Neural progenitor cell (in vitro differentiated cells): ENCODE measurements at regions not wholly inside any gene's neighbourhood (a gene's known extent, or its start where the extent isn't known, plus 50 kb on each side); places are given as distances from the start of the nearest gene placed in this dataset.

Source experiments
- DNase-seq: peaks from one replicate; pipeline ENCODE4 v3.0.0-alpha.2; 2016; ENCODE audit warnings: low spot score
- H2AFZ ChIP-seq: fragments of 200-600 bp; sonication (generic); replicated peaks from 2 replicates; pipeline ENCODE4 v1.6.1; 2016; ENCODE audit warnings: antibody characterized with exemption
- H3F3A ChIP-seq: fragments of 200-600 bp; sonication (generic); 2 replicates; pipeline ENCODE4 v1.6.1; 2016; ENCODE audit warnings: antibody characterized with exemption, low read depth
- H3K27ac ChIP-seq: fragments of 200-600 bp; sonication (generic); 2 replicates; pipeline ENCODE4 v1.5.1; 2016; ENCODE audit warnings: mild to moderate bottlenecking
- H3K27me3 ChIP-seq: fragments of 200-600 bp; sonication (generic); 2 replicates; pipeline ENCODE4 v1.6.1; 2016; ENCODE audit warnings: mild to moderate bottlenecking, moderate library complexity
- H3K36me3 ChIP-seq: fragments of 200-600 bp; sonication (generic); 2 replicates; pipeline ENCODE4 v1.5.1; 2016
- H3K4me1 ChIP-seq: fragments of 200-600 bp; sonication (generic); 2 replicates; pipeline ENCODE4 v1.6.1; 2016; ENCODE audit warnings: mixed run types
- H3K4me2 ChIP-seq: fragments of 200-600 bp; sonication (generic); 2 replicates; pipeline ENCODE4 v1.6.1; 2016
- H3K4me3 ChIP-seq: fragments of 200-600 bp; sonication (generic); 2 replicates; pipeline ENCODE4 v1.5.1; 2016
- H3K79me2 ChIP-seq: fragments of 200-600 bp; sonication (generic); 2 replicates; pipeline ENCODE4 v1.6.1; 2016; ENCODE audit warnings: low read depth
- H3K9ac ChIP-seq: fragments of 200-600 bp; sonication (generic); 2 replicates; pipeline ENCODE4 v1.6.1; 2016
- H3K9me3 ChIP-seq: fragments of 200-600 bp; sonication (generic); 2 replicates; pipeline ENCODE4 v1.5.1; 2016; ENCODE audit warnings: low read depth
- H4K20me1 ChIP-seq: fragments of 200-600 bp; sonication (generic); 2 replicates; pipeline ENCODE4 v1.6.1; 2016; ENCODE audit warnings: low read depth
- H3K27ac Mint-ChIP-seq: 3 replicates; pipeline ENCODE4 v1.8.0; 2021; ENCODE audit warnings: mixed read lengths
- H3K27me3 Mint-ChIP-seq: 2 replicates; pipeline ENCODE4 v1.8.0; 2022; ENCODE audit warnings: low read depth, mild to moderate bottlenecking, inconsistent platforms, moderate library complexity, mixed read lengths; ENCODE audit not compliant: insufficient read depth
- H3K36me3 Mint-ChIP-seq: 3 replicates; pipeline ENCODE4 v1.8.0; 2021; ENCODE audit warnings: mixed read lengths
- H3K4me1 Mint-ChIP-seq: 3 replicates; pipeline ENCODE4 v1.8.0; 2021; ENCODE audit warnings: mixed read lengths
- H3K4me3 Mint-ChIP-seq: 3 replicates; pipeline ENCODE4 v1.8.0; 2021; ENCODE audit warnings: mild to moderate bottlenecking, moderate library complexity, mixed read lengths
- H3K9me3 Mint-ChIP-seq: 3 replicates; pipeline ENCODE4 v1.8.0; 2020; ENCODE audit warnings: mixed read lengths
- EZH2 ChIP-seq: fragments of 200-600 bp; sonication (generic); IDR thresholded peaks from 2 replicates; pipeline ENCODE4 v1.6.1; 2017; ENCODE audit warnings: antibody characterized with exemption, mild to moderate bottlenecking, moderate library complexity
- EZH2phosphoT487 ChIP-seq: fragments of 200-600 bp; sonication (generic); IDR thresholded peaks from 2 replicates; pipeline ENCODE4 v1.6.1; 2017; ENCODE audit warnings: antibody characterized with exemption
- TF ChIP-seq, protein P1 (sequence below): fragments of 200-600 bp; sonication (generic); IDR thresholded peaks from 2 replicates; pipeline ENCODE4 v1.5.1; 2017; ENCODE audit warnings: antibody characterized with exemption, mild to moderate bottlenecking

DNA sequence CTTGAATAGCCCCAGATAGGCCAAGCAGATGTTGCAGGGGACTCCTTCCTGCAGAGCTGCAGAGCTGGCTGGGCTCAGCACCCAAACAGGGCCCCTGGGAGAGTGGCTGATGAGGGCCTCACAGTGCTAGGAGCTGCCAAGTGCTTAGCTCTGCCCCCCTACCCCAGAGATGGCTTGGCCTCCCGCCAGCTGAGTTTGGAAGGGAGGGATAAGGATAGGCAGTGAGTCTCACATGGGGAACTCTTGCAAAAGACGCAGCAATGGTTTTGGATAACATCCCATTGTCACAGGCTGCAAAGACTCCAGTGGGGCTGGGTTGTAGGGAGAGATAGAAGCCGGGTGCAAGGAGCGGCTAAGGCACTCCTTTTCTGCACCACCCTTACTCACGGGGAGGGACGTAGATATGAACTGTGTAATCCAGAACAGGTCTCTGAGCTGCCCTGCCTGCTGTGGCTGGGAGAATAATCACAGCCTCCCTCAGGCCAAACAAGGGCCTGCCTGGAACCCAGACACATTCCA lies 52.9 kb upstream of the MAF start:
- Histone ChIP-seq H4K20me1 (no peaks in the 10 kb centered on the region), H3K9me3 (no peaks in the 10 kb centered on the region), H3K9ac (no peak overlapping the region), H3K4me2 (no peak overlapping the region), H3K4me3 (no peak overlapping the region), H3K4me1 (peaks cover 15% of the 10 kb centered on the region), H3K27me3 (no peaks in the 10 kb centered on the region), H2AFZ (no peak overlapping the region), H3K27ac (no peak overlapping the region), H3K36me3 (no peaks in the 10 kb centered on the region), H3F3A (peaks cover 8% of the 10 kb centered on the region), H3K79me2 (no peaks in the 10 kb centered on the region)
- H3K36me3 Mint-ChIP-seq = no peaks in the 10 kb centered on the region
- no peak for DNase-seq
- H3K9me3 Mint-ChIP-seq = no peaks in the 10 kb centered on the region
- no peak overlapping the region for H3K27ac Mint-ChIP-seq
- H3K27me3 Mint-ChIP-seq = peaks cover 2% of the 10 kb centered on the region
- TF ChIP-seq EZH2 = no peak
- TF ChIP-seq, protein P1, sequence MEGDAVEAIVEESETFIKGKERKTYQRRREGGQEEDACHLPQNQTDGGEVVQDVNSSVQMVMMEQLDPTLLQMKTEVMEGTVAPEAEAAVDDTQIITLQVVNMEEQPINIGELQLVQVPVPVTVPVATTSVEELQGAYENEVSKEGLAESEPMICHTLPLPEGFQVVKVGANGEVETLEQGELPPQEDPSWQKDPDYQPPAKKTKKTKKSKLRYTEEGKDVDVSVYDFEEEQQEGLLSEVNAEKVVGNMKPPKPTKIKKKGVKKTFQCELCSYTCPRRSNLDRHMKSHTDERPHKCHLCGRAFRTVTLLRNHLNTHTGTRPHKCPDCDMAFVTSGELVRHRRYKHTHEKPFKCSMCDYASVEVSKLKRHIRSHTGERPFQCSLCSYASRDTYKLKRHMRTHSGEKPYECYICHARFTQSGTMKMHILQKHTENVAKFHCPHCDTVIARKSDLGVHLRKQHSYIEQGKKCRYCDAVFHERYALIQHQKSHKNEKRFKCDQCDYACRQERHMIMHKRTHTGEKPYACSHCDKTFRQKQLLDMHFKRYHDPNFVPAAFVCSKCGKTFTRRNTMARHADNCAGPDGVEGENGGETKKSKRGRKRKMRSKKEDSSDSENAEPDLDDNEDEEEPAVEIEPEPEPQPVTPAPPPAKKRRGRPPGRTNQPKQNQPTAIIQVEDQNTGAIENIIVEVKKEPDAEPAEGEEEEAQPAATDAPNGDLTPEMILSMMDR = no peak
- TF ChIP-seq EZH2phosphoT487 = no peak
- peaks cover 12% of the 10 kb centered on the region for H3K4me1 Mint-ChIP-seq
- H3K4me3 Mint-ChIP-seq = no peak overlapping the region

DNA sequence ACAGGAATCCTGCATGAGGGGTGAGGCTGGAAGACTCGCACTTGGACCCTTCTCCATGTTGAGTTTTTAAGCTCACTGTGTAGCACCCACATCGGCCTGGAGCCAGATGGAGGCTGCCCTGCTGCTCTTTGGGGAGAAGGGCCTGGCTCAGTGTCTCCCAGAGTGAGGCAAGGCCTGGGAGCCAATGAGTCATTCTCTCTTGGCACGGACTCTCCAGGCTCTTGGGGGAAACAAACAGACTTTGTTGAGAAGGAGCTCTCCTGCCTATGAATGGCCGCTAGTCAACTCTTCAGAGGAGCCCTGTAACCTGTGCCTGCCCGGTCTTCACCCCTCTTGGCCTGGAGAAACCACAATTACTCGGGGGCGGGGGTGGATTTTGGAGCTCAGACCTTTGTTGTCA lies 50.8 kb upstream of the MAF start:
- Mint-ChIP-seq H3K4me1 (peaks cover 3% of the 10 kb centered on the region), H3K36me3 (no peaks in the 10 kb centered on the region), H3K27ac (no peak overlapping the region), H3K4me3 (no peak overlapping the region), H3K9me3 (no peaks in the 10 kb centered on the region), H3K27me3 (peaks cover 2% of the 10 kb centered on the region)
- H3K36me3 ChIP-seq = no peaks in the 10 kb centered on the region
- no peak overlapping the region for H2AFZ ChIP-seq
- no peak overlapping the region for H3K27ac ChIP-seq
- H3K4me3 ChIP-seq = no peak overlapping the region
- no peak for DNase-seq
- H3K4me1 ChIP-seq = peaks cover 6% of the 10 kb centered on the region
- no peaks in the 10 kb centered on the region for H3K9me3 ChIP-seq
- H3F3A ChIP-seq = peaks cover under 1% of the 10 kb centered on the region
- H3K27me3 ChIP-seq = no peaks in the 10 kb centered on the region
- H4K20me1 ChIP-seq = no peaks in the 10 kb centered on the region
- no peak overlapping the region for H3K9ac ChIP-seq
- no peaks in the 10 kb centered on the region for H3K79me2 ChIP-seq
- TF ChIP-seq, protein P1 = no peak
- TF ChIP-seq EZH2 (no peak), EZH2phosphoT487 (no peak)
- H3K4me2 ChIP-seq = no peak overlapping the region
